ENCODE measurements at regions not wholly inside any gene's neighbourhood (a gene's known extent, or its start where the extent isn't known, plus 50 kb on each side); places are given as distances from the start of the nearest gene placed in this dataset.

DNA sequence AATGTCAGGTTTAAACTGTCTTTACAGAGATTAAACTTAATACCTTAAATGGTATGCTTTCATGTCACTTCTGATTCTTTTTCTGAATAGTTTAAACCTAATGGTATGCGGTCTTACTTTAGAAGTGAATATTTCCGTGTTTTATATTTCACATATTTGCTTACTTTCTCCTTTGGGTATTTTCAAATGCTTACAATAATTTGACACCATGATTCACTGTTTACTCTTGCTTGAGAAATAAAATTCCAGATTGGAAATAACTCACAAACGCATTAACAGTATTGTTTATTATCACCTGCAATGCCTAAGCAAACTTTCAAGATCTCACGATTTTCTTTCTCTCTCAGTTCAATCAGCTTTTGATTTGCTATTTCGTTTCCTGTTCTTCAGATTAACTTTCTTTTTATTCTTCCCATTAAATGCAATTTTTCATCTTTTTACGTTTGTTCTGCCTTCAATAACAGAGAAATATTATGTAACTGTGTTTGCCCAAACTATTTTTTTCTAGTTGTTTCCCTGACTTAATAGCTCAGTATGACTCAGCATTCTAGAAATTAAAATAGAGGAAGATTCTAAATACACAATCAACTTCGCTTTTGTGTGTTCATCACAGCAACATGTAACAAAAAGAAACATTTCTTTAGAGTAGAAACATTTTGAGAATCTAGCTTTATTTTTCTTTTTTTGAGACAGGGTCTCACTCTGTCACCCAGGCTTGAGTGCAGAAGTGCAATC is 955.5 kb upstream of the PRKX start:
- TF ChIP-seq, protein P1, sequence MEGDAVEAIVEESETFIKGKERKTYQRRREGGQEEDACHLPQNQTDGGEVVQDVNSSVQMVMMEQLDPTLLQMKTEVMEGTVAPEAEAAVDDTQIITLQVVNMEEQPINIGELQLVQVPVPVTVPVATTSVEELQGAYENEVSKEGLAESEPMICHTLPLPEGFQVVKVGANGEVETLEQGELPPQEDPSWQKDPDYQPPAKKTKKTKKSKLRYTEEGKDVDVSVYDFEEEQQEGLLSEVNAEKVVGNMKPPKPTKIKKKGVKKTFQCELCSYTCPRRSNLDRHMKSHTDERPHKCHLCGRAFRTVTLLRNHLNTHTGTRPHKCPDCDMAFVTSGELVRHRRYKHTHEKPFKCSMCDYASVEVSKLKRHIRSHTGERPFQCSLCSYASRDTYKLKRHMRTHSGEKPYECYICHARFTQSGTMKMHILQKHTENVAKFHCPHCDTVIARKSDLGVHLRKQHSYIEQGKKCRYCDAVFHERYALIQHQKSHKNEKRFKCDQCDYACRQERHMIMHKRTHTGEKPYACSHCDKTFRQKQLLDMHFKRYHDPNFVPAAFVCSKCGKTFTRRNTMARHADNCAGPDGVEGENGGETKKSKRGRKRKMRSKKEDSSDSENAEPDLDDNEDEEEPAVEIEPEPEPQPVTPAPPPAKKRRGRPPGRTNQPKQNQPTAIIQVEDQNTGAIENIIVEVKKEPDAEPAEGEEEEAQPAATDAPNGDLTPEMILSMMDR (conservative IDR thresholded peaks at IDR 0.05; ENCODE audit: low read depth, low read length) = no peak
- no peak for TF ChIP-seq EZH2phosphoT487 (IDR thresholded peaks at IDR 0.05; ENCODE audit: borderline replicate concordance, low read length)
- no peak for TF ChIP-seq EZH2 (IDR thresholded peaks at IDR 0.05; ENCODE audit: low read length, unreplicated experiment)
